GM23248 (cell line): ENCODE measurements at regions not wholly inside any gene's neighbourhood (a gene's known extent, or its start where the extent isn't known, plus 50 kb on each side); places are given as distances from the start of the nearest gene placed in this dataset.

Experiments used
- EZH2 ChIP-seq: fragments of 200-600 bp; sonication (generic); IDR thresholded peaks from 2 replicates; pipeline ENCODE4 v1.6.1; 2018; ENCODE audit warnings: antibody characterized with exemption, mild to moderate bottlenecking; ENCODE audit not compliant: insufficient read depth, poor library complexity, severe bottlenecking
- EZH2phosphoT487 ChIP-seq: fragments of 200-600 bp; sonication (generic); IDR thresholded peaks from 2 replicates; pipeline ENCODE4 v1.6.1; 2018; ENCODE audit warnings: antibody characterized with exemption, moderate library complexity, mild to moderate bottlenecking, low read depth; ENCODE audit not compliant: insufficient read depth

DNA sequence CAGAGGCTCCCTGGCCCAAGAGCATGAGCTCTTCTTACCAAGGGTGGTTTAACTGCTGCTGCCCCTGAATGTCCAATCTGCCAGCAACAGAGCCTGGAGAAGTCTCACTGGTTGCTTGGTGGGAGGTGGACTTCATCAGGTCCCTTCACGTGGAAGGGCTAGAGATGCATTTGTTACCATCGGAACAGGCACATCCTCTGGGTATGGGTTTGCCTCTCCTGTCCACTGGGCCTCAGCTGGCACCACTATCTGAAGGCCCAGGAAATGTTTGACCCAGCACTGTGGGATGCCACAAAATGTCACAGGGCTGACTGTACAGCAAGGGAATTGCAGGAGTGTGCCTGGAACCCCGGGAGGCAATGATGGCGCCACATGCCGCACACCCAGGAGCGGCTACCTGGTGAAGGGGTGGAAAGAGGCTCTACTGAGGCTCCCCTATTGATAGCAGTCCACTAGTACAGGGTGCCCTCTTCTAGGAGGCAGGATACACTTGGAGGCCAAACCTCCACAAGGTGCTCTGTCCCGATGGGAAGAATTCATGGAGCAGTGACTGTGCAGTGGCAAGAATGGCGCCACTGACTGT, 603.1 kb upstream of the MGMT start:
- TF ChIP-seq EZH2phosphoT487 = no peak
- TF ChIP-seq EZH2 = no peak
